ENCODE measurements at regions not wholly inside any gene's neighbourhood (a gene's known extent, or its start where the extent isn't known, plus 50 kb on each side); places are given as distances from the start of the nearest gene placed in this dataset.

- no peak for DNase-seq (ENCODE audit: low read depth)
- no peak overlapping the region for H3K4me3 ChIP-seq (ENCODE audit: low read depth, low read length)
- TF ChIP-seq CTCF (IDR thresholded peaks at IDR 0.05; ENCODE audit: insufficient read depth, low read length): no peak
Observed at GRCh38 chr5:125814119-125814518, 609.1 kb upstream of the GRAMD2B start.

- peak; percentile 5 for DNase-seq (ENCODE audit: low read depth)
- no peak for TF ChIP-seq CTCF (IDR thresholded peaks at IDR 0.05; ENCODE audit: insufficient read depth, low read length)
- H3K4me3 ChIP-seq (ENCODE audit: low read depth, low read length): no peak overlapping the region
Observed at GRCh38 chr5:125823572-125823971, 599.6 kb upstream of the GRAMD2B start.

GRCh38 chr5:125826214-125826613 is 597.0 kb upstream of the GRAMD2B start:
- TF ChIP-seq CTCF (IDR thresholded peaks at IDR 0.05; ENCODE audit: insufficient read depth, low read length): no peak
- no peak overlapping the region for H3K4me3 ChIP-seq (ENCODE audit: low read depth, low read length)
- no peak for DNase-seq (ENCODE audit: low read depth)

GRCh38 chr5:125829349-125829748 is 593.9 kb upstream of the GRAMD2B start:
- no peak overlapping the region for H3K4me3 ChIP-seq (ENCODE audit: low read depth, low read length)
- TF ChIP-seq CTCF (IDR thresholded peaks at IDR 0.05; ENCODE audit: insufficient read depth, low read length): no peak
- DNase-seq (ENCODE audit: low read depth): no peak

- DNase-seq (ENCODE audit: low read depth): no peak
- TF ChIP-seq CTCF (IDR thresholded peaks at IDR 0.05; ENCODE audit: insufficient read depth, low read length): no peak
- H3K4me3 ChIP-seq (ENCODE audit: low read depth, low read length): no peak overlapping the region
Observed at GRCh38 chr5:125833398-125833797, 589.8 kb upstream of the GRAMD2B start.

- H3K4me3 ChIP-seq (ENCODE audit: low read depth, low read length): no peak overlapping the region
- TF ChIP-seq CTCF (IDR thresholded peaks at IDR 0.05; ENCODE audit: insufficient read depth, low read length): no peak
- DNase-seq (ENCODE audit: low read depth): no peak
Observed at GRCh38 chr5:125834438-125835115, 588.6 kb upstream of the GRAMD2B start.
